ENCODE measurements at regions not wholly inside any gene's neighbourhood (a gene's known extent, or its start where the extent isn't known, plus 50 kb on each side); places are given as distances from the start of the nearest gene placed in this dataset.

DNA sequence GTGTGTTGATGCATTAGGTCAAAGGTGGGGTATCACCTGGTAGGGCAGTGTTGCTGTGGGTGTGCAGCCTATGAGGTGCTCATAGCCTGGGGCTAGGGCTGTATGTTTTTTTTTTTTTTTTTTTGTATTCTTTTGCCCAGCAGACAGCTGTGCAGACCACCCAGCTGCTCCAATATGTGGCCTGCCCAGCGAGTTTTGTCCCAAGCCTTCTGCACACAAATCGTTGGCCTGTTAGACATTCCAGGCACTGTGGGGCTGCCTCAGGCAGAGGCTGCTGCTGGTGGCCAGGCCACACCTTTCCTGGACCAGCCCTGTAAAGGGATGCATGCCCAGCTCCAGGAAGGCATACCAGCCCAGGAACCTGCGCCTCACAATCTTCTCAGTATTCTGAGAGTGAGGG, 348.5 kb downstream of the JRKL start:
- Histone ChIP-seq H3K9ac (replicated peaks; ENCODE audit: extremely low read depth, insufficient read depth, low read length) (no peak overlapping the region), H3K9me1 (replicated peaks; ENCODE audit: control insufficient read depth, extremely low read depth, insufficient read depth, low read length) (no peaks in the 10 kb centered on the region), H3K4me3 (replicated peaks in 1 of 3; ENCODE audit: insufficient read depth in 1 of 3, low read depth in 1 of 3, low read length in 3 of 3) (no peak overlapping the region), H3K9me3 (replicated peaks; ENCODE audit: control insufficient read depth, insufficient read depth, low read length) (no peaks in the 10 kb centered on the region), H3K27me3 (ENCODE audit: control insufficient read depth in 2 of 2, insufficient read depth in 2 of 2, low read length in 2 of 2) (no peaks in the 10 kb centered on the region), H2AFZ (ENCODE audit: low read depth, low read length) (no peak overlapping the region), H3K4me2 (ENCODE audit: insufficient read depth, low read length) (no peak overlapping the region), H3K27ac (ENCODE audit: insufficient read depth, low read depth, low read length) (no peak overlapping the region), H3K36me3 (ENCODE audit: control insufficient read depth in 2 of 2, extremely low read depth in 1 of 2, insufficient read depth in 2 of 2, low read length in 2 of 2) (no peaks in the 10 kb centered on the region), H3K79me2 (ENCODE audit: control insufficient read depth, insufficient read depth, low read length) (no peaks in the 10 kb centered on the region), H4K20me1 (replicated peaks; ENCODE audit: control insufficient read depth, extremely low read depth, insufficient read depth, low read length) (no peaks in the 10 kb centered on the region), H3K4me1 (ENCODE audit: control insufficient read depth, extremely low read depth, insufficient read depth, low read length) (no peaks in the 10 kb centered on the region)
- dilution Hi-C loops (cut with MboI; ENCODE audit: extremely low pct_ligation_motif_present, low sequenced_read_pairs) = no loop called here
- ChIA-PET CTCF (no interaction called here), POLR2A (no interaction called here)
- no peak for DNase-seq (ENCODE audit: low read depth, low spot score)
- BruUV-seq (replicated peaks) = no TSS peak
- TF ChIP-seq, protein P1, sequence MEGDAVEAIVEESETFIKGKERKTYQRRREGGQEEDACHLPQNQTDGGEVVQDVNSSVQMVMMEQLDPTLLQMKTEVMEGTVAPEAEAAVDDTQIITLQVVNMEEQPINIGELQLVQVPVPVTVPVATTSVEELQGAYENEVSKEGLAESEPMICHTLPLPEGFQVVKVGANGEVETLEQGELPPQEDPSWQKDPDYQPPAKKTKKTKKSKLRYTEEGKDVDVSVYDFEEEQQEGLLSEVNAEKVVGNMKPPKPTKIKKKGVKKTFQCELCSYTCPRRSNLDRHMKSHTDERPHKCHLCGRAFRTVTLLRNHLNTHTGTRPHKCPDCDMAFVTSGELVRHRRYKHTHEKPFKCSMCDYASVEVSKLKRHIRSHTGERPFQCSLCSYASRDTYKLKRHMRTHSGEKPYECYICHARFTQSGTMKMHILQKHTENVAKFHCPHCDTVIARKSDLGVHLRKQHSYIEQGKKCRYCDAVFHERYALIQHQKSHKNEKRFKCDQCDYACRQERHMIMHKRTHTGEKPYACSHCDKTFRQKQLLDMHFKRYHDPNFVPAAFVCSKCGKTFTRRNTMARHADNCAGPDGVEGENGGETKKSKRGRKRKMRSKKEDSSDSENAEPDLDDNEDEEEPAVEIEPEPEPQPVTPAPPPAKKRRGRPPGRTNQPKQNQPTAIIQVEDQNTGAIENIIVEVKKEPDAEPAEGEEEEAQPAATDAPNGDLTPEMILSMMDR (IDR thresholded peaks at IDR 0.05; ENCODE audit: extremely low read depth in 1 of 2, insufficient read depth in 1 of 2, low read depth in 1 of 2, low read length in 2 of 2) = no peak
- TF ChIP-seq EZH2 (IDR thresholded peaks at IDR 0.05; ENCODE audit: borderline replicate concordance, low read depth, low read length, severe bottlenecking) (no peak), GATA2 (IDR thresholded peaks at IDR 0.05; ENCODE audit: insufficient read depth, insufficient read length, low read depth, low read length) (no peak), POLR2A (IDR thresholded peaks at IDR 0.05; ENCODE audit: low read depth, low read length) (no peak), POLR2AphosphoS5 (IDR thresholded peaks at IDR 0.05; ENCODE audit: insufficient read depth, low read depth, low read length) (no peak), FOS (IDR thresholded peaks at IDR 0.05; ENCODE audit: borderline replicate concordance, insufficient read depth, low read length) (no peak), JUN (IDR thresholded peaks at IDR 0.05; ENCODE audit: borderline replicate concordance, insufficient read depth, insufficient read length, low read depth) (no peak), MYC (IDR thresholded peaks at IDR 0.05; ENCODE audit: low read depth, low read length) (no peak)
- TF ChIP-seq, protein P2, sequence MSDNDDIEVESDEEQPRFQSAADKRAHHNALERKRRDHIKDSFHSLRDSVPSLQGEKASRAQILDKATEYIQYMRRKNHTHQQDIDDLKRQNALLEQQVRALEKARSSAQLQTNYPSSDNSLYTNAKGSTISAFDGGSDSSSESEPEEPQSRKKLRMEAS (IDR thresholded peaks at IDR 0.05; ENCODE audit: insufficient read depth, insufficient read length) = no peak
- intact Hi-C loops (cut with micrococcal nuclease) = no loop called here
- no peak for FAIRE-seq

Data from endothelial cell of umbilical vein (primary cell).